ENCODE measurements at regions not wholly inside any gene's neighbourhood (a gene's known extent, or its start where the extent isn't known, plus 50 kb on each side); places are given as distances from the start of the nearest gene placed in this dataset.

DNA sequence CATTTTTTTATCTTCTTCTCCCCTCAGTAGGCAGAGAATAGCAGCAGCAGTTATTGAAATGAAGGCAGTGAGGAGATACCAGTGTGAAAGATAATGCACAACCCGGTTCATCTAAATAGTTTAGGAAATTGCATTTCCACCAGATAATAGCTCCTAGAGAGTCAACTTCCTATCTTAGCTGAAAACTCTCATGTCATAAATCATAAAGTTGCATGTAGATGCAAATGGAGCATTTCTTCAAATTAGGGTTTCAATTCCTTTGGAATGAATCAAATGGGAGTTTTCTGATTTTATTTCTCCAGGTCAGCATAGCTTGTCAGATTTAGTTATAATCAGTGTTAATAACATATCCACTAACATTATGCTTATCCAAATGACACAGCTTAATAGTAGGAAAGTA, 335.3 kb downstream of the CNTNAP4 start:
- DNase-seq (ENCODE audit: low read depth in 4 of 6, low spot score in 6 of 6), result no peak
- Histone ChIP-seq H3K27ac (ENCODE audit: low read depth, low read length) (no peak overlapping the region), H3K4me1 (ENCODE audit: control insufficient read depth, insufficient read depth, low read length) (no peaks in the 10 kb centered on the region), H3K36me3 (ENCODE audit: control insufficient read depth, insufficient read depth, low read length) (no peaks in the 10 kb centered on the region), H3K9me3 (ENCODE audit: control insufficient read depth, insufficient read depth, low read length) (no peaks in the 10 kb centered on the region), H3K27me3 (ENCODE audit: control insufficient read depth, insufficient read depth, low read length) (no peaks in the 10 kb centered on the region), H3K4me3 (ENCODE audit: low read depth, low read length) (no peak overlapping the region)
- no CpG with 5 or more reads among the region's 1 CpG for WGBS (ENCODE audit: insufficient coverage)

DNA sequence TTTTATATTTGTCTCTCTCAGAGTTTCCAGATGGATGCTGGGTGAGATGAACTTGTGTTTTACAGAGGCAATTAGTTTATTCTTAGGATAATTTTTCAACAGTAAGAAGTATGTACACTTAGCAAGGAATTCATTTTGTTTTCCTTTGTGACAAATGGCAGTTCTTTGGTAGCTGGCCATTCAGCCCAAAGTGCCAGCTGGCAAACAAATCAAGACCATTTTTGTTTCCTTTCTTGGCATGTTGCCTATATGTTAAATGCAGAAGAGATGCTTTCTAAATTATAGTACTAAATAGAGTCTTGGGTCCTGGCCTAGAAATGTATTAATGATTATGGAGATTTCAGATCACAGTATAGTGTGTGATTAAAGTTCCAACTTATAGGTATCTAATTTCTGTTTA, 337.1 kb downstream of the CNTNAP4 start:
- Histone ChIP-seq H3K4me3 (ENCODE audit: low read depth, low read length) (no peak overlapping the region), H3K36me3 (ENCODE audit: control insufficient read depth, insufficient read depth, low read length) (no peaks in the 10 kb centered on the region), H3K9me3 (ENCODE audit: control insufficient read depth, insufficient read depth, low read length) (no peaks in the 10 kb centered on the region), H3K27me3 (ENCODE audit: control insufficient read depth, insufficient read depth, low read length) (no peaks in the 10 kb centered on the region), H3K4me1 (ENCODE audit: control insufficient read depth, insufficient read depth, low read length) (no peaks in the 10 kb centered on the region), H3K27ac (ENCODE audit: low read depth, low read length) (no peak overlapping the region)
- DNase-seq (ENCODE audit: low read depth in 4 of 6, low spot score in 6 of 6), result peak; percentile 15 to 95 (median 58)

DNA sequence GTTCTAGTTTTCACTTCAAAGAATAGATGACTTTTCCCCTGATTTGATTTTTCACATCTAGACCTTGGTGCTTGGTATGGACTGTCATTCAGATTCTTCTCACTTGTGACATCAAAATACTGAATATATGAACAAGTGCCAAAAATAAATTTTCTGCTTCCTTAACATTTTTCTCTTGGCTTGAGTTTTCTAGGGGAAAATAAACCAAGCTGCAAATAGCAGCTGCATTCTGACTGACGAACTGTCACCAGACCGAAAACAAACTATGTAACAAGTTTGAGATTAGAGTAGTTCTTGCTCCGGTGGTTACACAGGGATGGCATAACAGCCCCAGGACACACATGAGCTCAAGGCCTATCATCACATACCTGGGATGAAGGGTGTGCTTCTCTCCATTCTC, 345.7 kb downstream of the CNTNAP4 start:
- no peaks in the 10 kb centered on the region for H3K36me3 ChIP-seq (ENCODE audit: control insufficient read depth, insufficient read depth, low read length)
- H3K27me3 ChIP-seq (ENCODE audit: control insufficient read depth, insufficient read depth, low read length), result no peaks in the 10 kb centered on the region
- no CpG with 5 or more reads among the region's 3 CpGs for WGBS (ENCODE audit: insufficient coverage)
- H3K4me3 ChIP-seq (ENCODE audit: low read depth, low read length), result no peak overlapping the region
- no peaks in the 10 kb centered on the region for H3K9me3 ChIP-seq (ENCODE audit: control insufficient read depth, insufficient read depth, low read length)
- DNase-seq (ENCODE audit: low read depth in 4 of 6, low spot score in 6 of 6), result peak in 1 of 6 donors; percentile 47
- no peak overlapping the region for H3K27ac ChIP-seq (ENCODE audit: low read depth, low read length)
- H3K4me1 ChIP-seq (ENCODE audit: control insufficient read depth, insufficient read depth, low read length), result no peaks in the 10 kb centered on the region

DNA sequence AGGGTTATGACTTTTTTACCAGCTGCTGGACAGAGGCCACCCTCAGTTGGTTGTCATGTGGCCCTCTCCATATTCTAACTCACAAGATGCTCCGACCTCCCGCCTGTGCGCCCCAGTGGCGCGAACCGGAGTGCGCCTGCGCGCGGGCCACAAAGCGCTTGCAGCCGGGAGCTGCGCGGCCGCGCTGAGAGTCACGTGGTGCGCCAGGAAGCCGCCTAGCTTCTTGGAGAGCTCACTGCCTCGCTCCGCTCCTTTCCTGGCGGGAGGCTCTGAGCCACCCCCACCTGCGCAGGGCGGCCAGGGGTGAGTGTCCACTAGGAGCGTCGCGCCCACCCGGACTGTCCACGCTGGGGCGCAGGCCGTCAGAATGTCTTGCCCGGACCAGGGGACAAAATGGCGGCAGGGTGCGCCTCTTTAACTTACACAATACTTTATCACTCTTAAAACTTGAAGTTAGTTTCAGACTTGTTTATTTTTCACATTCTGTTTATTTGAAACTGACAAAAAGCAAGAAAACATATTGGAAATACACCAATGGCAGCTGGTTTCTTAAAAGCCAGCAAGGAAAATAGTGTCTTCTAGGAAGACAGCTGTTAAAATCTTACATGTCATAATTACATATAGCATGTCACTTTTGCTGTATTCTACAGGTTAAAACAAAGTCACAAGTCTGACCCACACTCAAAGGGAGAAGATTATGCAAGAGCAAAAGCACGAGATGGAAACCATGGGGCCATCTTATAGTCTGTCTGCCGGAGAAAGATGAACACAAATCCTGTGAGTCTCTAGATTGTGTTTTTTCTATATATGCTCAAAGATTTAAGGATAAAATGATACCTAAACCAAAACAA, 357.9 kb downstream of the CNTNAP4 start:
- Histone ChIP-seq H3K4me3 (ENCODE audit: low read depth, low read length) (no peak overlapping the region), H3K27me3 (ENCODE audit: control insufficient read depth, insufficient read depth, low read length) (no peaks in the 10 kb centered on the region), H3K9me3 (ENCODE audit: control insufficient read depth, insufficient read depth, low read length) (peaks cover 6% of the 10 kb centered on the region), H3K4me1 (ENCODE audit: control insufficient read depth, insufficient read depth, low read length) (no peaks in the 10 kb centered on the region), H3K36me3 (ENCODE audit: control insufficient read depth, insufficient read depth, low read length) (no peaks in the 10 kb centered on the region), H3K27ac (ENCODE audit: low read depth, low read length) (no peak overlapping the region)
- no peak for DNase-seq (ENCODE audit: low read depth in 4 of 6, low spot score in 6 of 6)
- 85% methylated on average over 28 of the region's 36 CpGs for WGBS (ENCODE audit: insufficient coverage)

DNA sequence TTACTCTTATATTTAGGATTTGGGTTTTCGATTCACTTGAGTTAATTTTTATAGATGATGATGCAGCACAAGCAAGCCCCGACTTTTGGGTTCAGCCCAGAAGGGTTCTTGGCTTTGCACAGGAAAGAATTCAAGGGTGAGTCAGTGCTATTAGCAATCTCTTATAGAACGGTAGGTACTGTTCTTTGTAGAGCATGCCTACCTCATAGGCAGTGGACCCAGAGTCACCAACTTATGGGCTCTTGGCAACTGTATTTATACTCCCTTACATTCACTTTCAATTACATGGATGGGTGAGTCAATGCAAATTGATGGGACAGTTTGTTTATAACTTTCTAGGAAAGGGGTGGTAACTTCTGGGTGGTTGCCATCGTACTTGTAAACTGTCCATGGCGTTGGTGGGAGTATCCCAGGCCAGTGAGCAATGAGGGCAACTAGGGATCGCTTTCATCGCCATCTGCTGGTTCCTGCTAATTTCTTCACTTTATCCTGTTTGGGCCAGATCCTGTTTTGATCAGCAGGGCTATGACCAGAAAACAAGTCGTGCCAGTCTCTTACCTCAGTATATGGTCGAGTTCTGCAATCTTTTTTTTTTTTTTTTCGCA, 362.6 kb downstream of the CNTNAP4 start:
- WGBS (ENCODE audit: insufficient coverage), result 49% methylated on average over 4 of the region's 10 CpGs
- Histone ChIP-seq H3K27ac (ENCODE audit: low read depth, low read length) (no peak overlapping the region), H3K4me3 (ENCODE audit: low read depth, low read length) (no peak overlapping the region), H3K4me1 (ENCODE audit: control insufficient read depth, insufficient read depth, low read length) (no peaks in the 10 kb centered on the region), H3K36me3 (ENCODE audit: control insufficient read depth, insufficient read depth, low read length) (no peaks in the 10 kb centered on the region), H3K9me3 (ENCODE audit: control insufficient read depth, insufficient read depth, low read length) (no peaks in the 10 kb centered on the region), H3K27me3 (ENCODE audit: control insufficient read depth, insufficient read depth, low read length) (no peaks in the 10 kb centered on the region)
- peak in 3 of 6 donors; percentile 12 to 56 (median 47) for DNase-seq (ENCODE audit: low read depth in 4 of 6, low spot score in 6 of 6)

DNA sequence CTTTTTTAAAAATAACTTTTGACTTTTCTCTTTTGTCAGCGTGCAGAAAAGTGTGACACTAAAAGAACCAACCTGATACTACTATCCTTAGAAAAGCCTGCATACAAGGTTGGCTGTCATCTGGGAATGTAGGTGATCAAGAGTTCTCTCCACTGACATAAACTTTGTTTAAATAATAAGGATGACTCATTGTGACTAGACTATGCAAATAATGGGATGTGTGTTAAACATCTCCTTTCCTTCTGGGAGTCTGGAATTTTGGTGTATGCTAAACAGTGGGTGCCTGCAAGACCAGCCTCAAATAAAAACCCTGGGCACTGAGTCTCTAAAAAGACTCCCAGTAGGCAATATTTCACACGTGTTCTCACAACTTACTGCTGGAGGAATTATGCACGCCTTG, 373.4 kb downstream of the CNTNAP4 start:
- H3K9me3 ChIP-seq (ENCODE audit: control insufficient read depth, insufficient read depth, low read length), result no peaks in the 10 kb centered on the region
- no peaks in the 10 kb centered on the region for H3K27me3 ChIP-seq (ENCODE audit: control insufficient read depth, insufficient read depth, low read length)
- no peaks in the 10 kb centered on the region for H3K4me1 ChIP-seq (ENCODE audit: control insufficient read depth, insufficient read depth, low read length)
- H3K4me3 ChIP-seq (ENCODE audit: low read depth, low read length), result no peak overlapping the region
- WGBS (ENCODE audit: insufficient coverage), result 80% methylated on average over 2 of the region's 3 CpGs
- no peak overlapping the region for H3K27ac ChIP-seq (ENCODE audit: low read depth, low read length)
- no peaks in the 10 kb centered on the region for H3K36me3 ChIP-seq (ENCODE audit: control insufficient read depth, insufficient read depth, low read length)
- no peak for DNase-seq (ENCODE audit: low read depth in 4 of 6, low spot score in 6 of 6)

DNA sequence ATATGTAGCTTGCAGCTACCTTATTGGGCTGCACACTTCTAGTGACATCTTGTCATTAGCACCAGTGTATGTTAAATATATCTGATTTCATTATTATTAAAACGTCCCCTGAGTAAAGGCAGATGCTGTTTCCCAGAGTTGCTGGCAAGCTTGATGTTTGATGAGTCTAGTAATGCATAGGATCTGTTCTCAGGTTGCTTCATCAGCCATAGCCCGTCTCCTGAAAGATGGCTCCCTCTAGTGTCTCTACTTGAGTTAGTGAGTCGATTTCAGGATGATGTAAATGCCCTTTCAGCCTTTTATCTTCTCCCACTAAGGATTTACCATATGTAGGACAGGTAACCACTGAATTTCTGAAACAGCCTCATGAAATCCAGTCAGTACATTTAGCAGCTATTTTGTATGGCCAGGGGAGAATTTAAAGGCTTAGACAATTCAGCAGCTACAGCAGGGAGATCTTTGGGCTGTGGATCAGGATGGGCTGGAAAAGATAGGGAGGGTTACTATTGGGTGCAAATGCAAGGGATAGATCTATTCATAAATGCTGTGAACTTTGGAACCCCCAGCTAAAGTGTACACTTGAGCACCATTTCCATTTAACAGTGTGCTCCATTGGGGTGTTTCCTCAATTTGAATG, 376.3 kb downstream of the CNTNAP4 start:
- Histone ChIP-seq H3K27ac (ENCODE audit: low read depth, low read length) (no peak overlapping the region), H3K9me3 (ENCODE audit: control insufficient read depth, insufficient read depth, low read length) (no peaks in the 10 kb centered on the region), H3K27me3 (ENCODE audit: control insufficient read depth, insufficient read depth, low read length) (no peaks in the 10 kb centered on the region), H3K36me3 (ENCODE audit: control insufficient read depth, insufficient read depth, low read length) (no peaks in the 10 kb centered on the region), H3K4me3 (ENCODE audit: low read depth, low read length) (no peak overlapping the region), H3K4me1 (ENCODE audit: control insufficient read depth, insufficient read depth, low read length) (no peaks in the 10 kb centered on the region)
- peak; percentile 28 to 94 (median 54) for DNase-seq (ENCODE audit: low read depth in 4 of 6, low spot score in 6 of 6)
- WGBS (ENCODE audit: insufficient coverage), result no CpG with 5 or more reads among the region's 3 CpGs

DNA sequence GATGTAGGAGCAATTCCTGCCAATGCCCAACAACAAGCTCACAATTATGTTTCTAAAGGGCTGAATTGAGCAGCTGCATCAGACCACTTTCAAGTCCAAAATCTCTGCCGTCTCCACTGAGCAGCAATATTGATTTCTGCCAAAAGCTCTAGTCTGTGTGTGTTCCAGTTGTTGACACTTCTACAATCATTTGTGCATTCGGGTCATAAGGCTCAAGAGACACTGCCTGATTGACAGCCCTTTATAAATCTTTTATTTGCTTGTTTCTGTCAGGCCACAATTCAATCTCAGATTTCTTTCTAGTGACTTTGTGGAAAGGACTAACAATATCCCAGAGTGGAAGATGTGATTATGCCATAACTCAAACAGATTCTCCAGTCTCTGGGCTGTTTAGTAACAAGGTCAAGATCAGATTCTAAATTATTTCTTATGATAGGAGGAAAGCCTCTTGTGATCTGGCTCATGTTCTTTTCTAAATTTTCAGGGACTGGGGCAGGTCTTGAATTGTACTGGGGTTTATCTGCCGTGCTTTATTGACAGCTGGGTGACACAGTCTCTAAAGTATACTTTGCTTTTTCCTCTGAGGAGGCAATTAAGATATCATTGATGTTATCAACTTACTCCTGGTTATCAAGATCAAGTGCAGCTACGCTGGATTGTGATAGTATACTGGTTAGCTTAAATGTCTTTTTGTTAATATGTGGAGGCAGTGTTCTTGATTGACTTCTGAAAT, 377.1 kb downstream of the CNTNAP4 start:
- H3K27me3 ChIP-seq (ENCODE audit: control insufficient read depth, insufficient read depth, low read length), result no peaks in the 10 kb centered on the region
- no peaks in the 10 kb centered on the region for H3K9me3 ChIP-seq (ENCODE audit: control insufficient read depth, insufficient read depth, low read length)
- peak in 1 of 6 donors; percentile 25 for DNase-seq (ENCODE audit: low read depth in 4 of 6, low spot score in 6 of 6)
- WGBS (ENCODE audit: insufficient coverage), result 62% methylated on average over 3 of the region's 4 CpGs
- no peaks in the 10 kb centered on the region for H3K4me1 ChIP-seq (ENCODE audit: control insufficient read depth, insufficient read depth, low read length)
- no peaks in the 10 kb centered on the region for H3K36me3 ChIP-seq (ENCODE audit: control insufficient read depth, insufficient read depth, low read length)
- H3K4me3 ChIP-seq (ENCODE audit: low read depth, low read length), result no peak overlapping the region
- H3K27ac ChIP-seq (ENCODE audit: low read depth, low read length), result no peak overlapping the region

DNA sequence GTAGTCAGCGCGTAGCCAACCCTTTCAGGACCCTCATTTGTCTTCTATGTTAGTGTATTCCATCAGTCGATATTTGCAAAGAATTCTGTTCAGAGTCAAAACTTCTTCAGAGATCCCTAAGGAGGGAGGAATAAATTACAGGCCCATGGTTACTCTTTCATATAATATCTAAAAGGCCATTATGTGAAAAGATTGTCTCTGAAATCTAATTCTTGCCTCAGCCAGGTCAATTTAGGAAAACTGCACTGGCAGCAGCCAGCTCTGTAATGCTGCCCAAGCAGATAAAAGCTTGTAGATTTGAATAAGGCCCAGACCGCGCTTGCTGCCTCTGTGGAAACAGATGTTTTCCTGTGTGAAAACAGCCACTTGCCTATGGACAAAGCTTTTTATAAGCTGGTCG, 379.8 kb downstream of the CNTNAP4 start:
- 24% methylated on average over 3 of the region's 6 CpGs for WGBS (ENCODE audit: insufficient coverage)
- H3K4me3 ChIP-seq (ENCODE audit: low read depth, low read length), result no peak overlapping the region
- no peaks in the 10 kb centered on the region for H3K36me3 ChIP-seq (ENCODE audit: control insufficient read depth, insufficient read depth, low read length)
- no peaks in the 10 kb centered on the region for H3K4me1 ChIP-seq (ENCODE audit: control insufficient read depth, insufficient read depth, low read length)
- H3K27me3 ChIP-seq (ENCODE audit: control insufficient read depth, insufficient read depth, low read length), result no peaks in the 10 kb centered on the region
- no peak overlapping the region for H3K27ac ChIP-seq (ENCODE audit: low read depth, low read length)
- peak in 2 of 6 donors; percentile 23 to 62 for DNase-seq (ENCODE audit: low read depth in 4 of 6, low spot score in 6 of 6)
- no peaks in the 10 kb centered on the region for H3K9me3 ChIP-seq (ENCODE audit: control insufficient read depth, insufficient read depth, low read length)

Measured in spinal cord (tissue), 9 donors.